Body of pancreas (tissue), 4 donors: ENCODE measurements at regions not wholly inside any gene's neighbourhood (a gene's known extent, or its start where the extent isn't known, plus 50 kb on each side); places are given as distances from the start of the nearest gene placed in this dataset.
"Not testable (repeated sequence)": the region's sequence is repeated elsewhere in the genome, so short reads cannot be mapped to it uniquely, and the experiment has no call there.

Source experiments
- CTCF ChIP-seq, 7 experiments: fragments of 450-650 bp in 4 of 7; fragments of 200-600 bp in 3 of 7; sonication (generic) in 3 of 7; IDR thresholded peaks; one replicate each; pipeline ENCODE4 v1.5.1; 2016 to 2019; ENCODE audit warnings: antibody characterized with exemption in 7 of 7
- POLR2A ChIP-seq, 3 donors: fragments of 450-650 bp; IDR thresholded peaks; one replicate each; pipeline ENCODE4 v1.6.1; 2016; ENCODE audit warnings: antibody characterized with exemption in 3 of 3, mild to moderate bottlenecking in 2 of 3

GRCh38 chr7:142435606-142436005 is 177.7 kb upstream of the PRSS58 start:
- not testable (repeated sequence) for TF ChIP-seq CTCF, POLR2A (IDR thresholded peaks at IDR 0.05)
